AG04450 (cell line): ENCODE measurements at regions not wholly inside any gene's neighbourhood (a gene's known extent, or its start where the extent isn't known, plus 50 kb on each side); places are given as distances from the start of the nearest gene placed in this dataset.

ENCODE experiments used
- CTCF ChIA-PET: fragments of 300-600, 350-600 bp; formaldehyde crosslinking; extraction: SDS; loops from one replicate; lab custom pipeline; 2022; ENCODE audit warnings: antibody characterized with exemption, inconsistent platforms; lab: Charles Lee
- POLR2A ChIA-PET: fragments of 350-600 bp; formaldehyde crosslinking; extraction: SDS; loops from one replicate; lab custom pipeline; 2021; ENCODE audit warnings: antibody characterized with exemption, inconsistent platforms; lab: Yijun Ruan, JAX
- DNase-seq: peaks from one replicate; pipeline ENCODE4 v3.0.0-alpha.2; 2011; ENCODE audit warnings: low read depth, low spot score
- H3K27ac ChIP-seq: one replicate; pipeline ENCODE4 v1.5.1; 2012; ENCODE audit warnings: low read depth, low read length, control low read depth
- H3K27me3 ChIP-seq: one replicate; pipeline ENCODE4 v1.6.0; 2012; ENCODE audit warnings: low read length; ENCODE audit not compliant: control insufficient read depth, insufficient read depth
- H3K4me3 ChIP-seq: 2 replicates; pipeline ENCODE4 v1.5.1; 2011; ENCODE audit warnings: mild to moderate bottlenecking, low read depth, low read length, control low read depth
- H3K9me3 ChIP-seq: 2 replicates; pipeline ENCODE4 v1.5.1; 2012; ENCODE audit warnings: low read length; ENCODE audit not compliant: control insufficient read depth, insufficient read depth
- CTCF ChIP-seq: IDR thresholded peaks from 2 replicates; pipeline ENCODE4 v1.5.1; 2011; ENCODE audit warnings: low read depth, low read length, control low read depth, inconsistent platforms

GRCh38 chr12:75831402-75831801 is 200.2 kb downstream of the PHLDA1 start:
- peak overlapping the region; percentile 22 for H3K27ac ChIP-seq
- no peak for TF ChIP-seq CTCF
- CTCF ChIA-PET, result interaction anchor here (1.5 kb wide), 1 partner anchor 11 kb away, joined by 5 read pairs; no protein-coding TSS in a partner anchor
- H3K27me3 ChIP-seq, result no peaks in the 10 kb centered on the region
- POLR2A ChIA-PET, result interaction anchor here (0.5 to 1.1 kb wide), 2 partner anchors 9 to 200 kb away, joined by 3 to 6 read pairs; partner anchors contain the start of gene PHLDA1
- DNase-seq, result no peak
- H3K9me3 ChIP-seq, result no peaks in the 10 kb centered on the region
- H3K4me3 ChIP-seq, result no peak overlapping the region

- Histone ChIP-seq H3K27me3 (no peaks in the 10 kb centered on the region), H3K27ac (no peak overlapping the region), H3K4me3 (no peak overlapping the region), H3K9me3 (no peaks in the 10 kb centered on the region)
- CTCF ChIA-PET, result interaction anchor here (0.6 kb wide), 1 partner anchor 201 kb away, joined by 3 read pairs; no protein-coding TSS in a partner anchor
- POLR2A ChIA-PET, result no interaction called here
- no peak for TF ChIP-seq CTCF
- DNase-seq, result no peak
Observed at GRCh38 chr12:75827061-75827460, 204.5 kb downstream of the PHLDA1 start.

GRCh38 chr12:75825686-75826085 is 205.9 kb downstream of the PHLDA1 start:
- ChIA-PET POLR2A (interaction anchor here (0.6 kb wide), 1 partner anchor 206 kb away, joined by 3 read pairs; the partner anchor contains the start of gene PHLDA1), CTCF (interaction anchor here (0.7 kb wide), 1 partner anchor 206 kb away, joined by 3 read pairs; the partner anchor contains the start of gene PHLDA1)
- Histone ChIP-seq H3K27me3 (no peaks in the 10 kb centered on the region), H3K4me3 (no peak overlapping the region), H3K9me3 (no peaks in the 10 kb centered on the region), H3K27ac (peak overlapping the region; percentile 41)
- peak; percentile 39 for DNase-seq
- no peak for TF ChIP-seq CTCF

- no peak overlapping the region for H3K27ac ChIP-seq
- H3K27me3 ChIP-seq, result no peaks in the 10 kb centered on the region
- H3K9me3 ChIP-seq, result no peaks in the 10 kb centered on the region
- DNase-seq, result no peak
- POLR2A ChIA-PET, result no interaction called here
- CTCF ChIA-PET, result no interaction called here
- H3K4me3 ChIP-seq, result no peak overlapping the region
- no peak for TF ChIP-seq CTCF
Observed at GRCh38 chr12:75823475-75823874, 208.1 kb downstream of the PHLDA1 start.

GRCh38 chr12:75822416-75822815 is 209.2 kb downstream of the PHLDA1 start:
- Histone ChIP-seq H3K9me3 (no peaks in the 10 kb centered on the region), H3K4me3 (no peak overlapping the region), H3K27me3 (no peaks in the 10 kb centered on the region), H3K27ac (no peak overlapping the region)
- TF ChIP-seq CTCF, result no peak
- DNase-seq, result no peak
- ChIA-PET POLR2A (no interaction called here), CTCF (interaction anchor here (0.6 kb wide), 1 partner anchor 297 kb away, joined by 3 read pairs; no protein-coding TSS in a partner anchor)
